Right ventricle myocardium inferior (tissue), 1 donor: ENCODE measurements at regions not wholly inside any gene's neighbourhood (a gene's known extent, or its start where the extent isn't known, plus 50 kb on each side); places are given as distances from the start of the nearest gene placed in this dataset.
"Not testable (repeated sequence)": the region's sequence is repeated elsewhere in the genome, so short reads cannot be mapped to it uniquely, and the experiment has no call there.

Source experiments
- ATAC-seq: fragments of 200-7000 bp; cut with Tn5 transposase; one replicate; pipeline ENCODE4 v1.9.1; 2020; ENCODE audit warnings: mild to moderate bottlenecking, moderate library complexity
- DNase-seq: peaks from one replicate; pipeline ENCODE4 v3.0.0; 2021; ENCODE audit errors: missing footprints
- intact Hi-C: fragments of 100-400 bp; cut with DNase I; formaldehyde crosslinking; loops from one replicate; pipeline ENCODE4 v1.11.0; 2022
- donor health status: DM: no; HTN: yes; CAD: no; lungs with severe emphysema.

- intact Hi-C loops: no loop called here
These were observed 240.5 kb upstream of the FZD8 start for GRCh38 chr10:35882422-35883150.

DNA sequence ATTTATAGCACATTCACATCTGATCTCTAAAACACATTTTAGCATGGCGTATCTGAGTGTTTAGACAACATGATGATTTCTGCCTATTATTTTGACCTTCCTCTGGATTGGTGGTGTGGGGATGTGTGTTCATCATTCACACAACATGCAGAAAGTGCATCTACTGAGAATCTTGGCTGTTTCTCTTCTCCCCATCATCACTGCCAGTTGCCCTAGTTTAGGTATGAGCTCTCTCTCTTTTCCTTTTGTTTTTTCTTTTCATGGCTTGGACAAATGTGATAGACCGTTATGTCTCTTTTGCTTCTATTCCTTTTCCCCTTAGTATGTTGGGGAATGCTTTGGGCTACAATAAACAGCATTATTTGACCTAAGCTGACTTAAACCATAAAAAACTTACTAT, 239.2 kb upstream of the FZD8 start:
- intact Hi-C loops: no loop called here
- ATAC-seq (no peak), DNase-seq (no peak)

More at GRCh38 chr10:35882422-35883150, 240.5 kb upstream of the FZD8 start:
- no peak for DNase-seq
- no peak for ATAC-seq

GRCh38 chr10:35876248-35876647, 234.2 kb upstream of the FZD8 start:
- intact Hi-C loops: no loop called here
- ATAC-seq: no peak
- no peak for DNase-seq

GRCh38 chr10:35875016-35875676, 233.1 kb upstream of the FZD8 start:
- intact Hi-C loops: no loop called here
- peak; percentile 57 for ATAC-seq
- DNase-seq: no peak

GRCh38 chr10:35874311-35875015, 232.4 kb upstream of the FZD8 start:
- ATAC-seq (peak; percentile 31), DNase-seq (no peak)
- intact Hi-C loops: no loop called here

- DNase-seq (no peak), ATAC-seq (no peak)
- intact Hi-C loops: no loop called here
These were observed 230.6 kb upstream of the FZD8 start for GRCh38 chr10:35872671-35873070.

DNA sequence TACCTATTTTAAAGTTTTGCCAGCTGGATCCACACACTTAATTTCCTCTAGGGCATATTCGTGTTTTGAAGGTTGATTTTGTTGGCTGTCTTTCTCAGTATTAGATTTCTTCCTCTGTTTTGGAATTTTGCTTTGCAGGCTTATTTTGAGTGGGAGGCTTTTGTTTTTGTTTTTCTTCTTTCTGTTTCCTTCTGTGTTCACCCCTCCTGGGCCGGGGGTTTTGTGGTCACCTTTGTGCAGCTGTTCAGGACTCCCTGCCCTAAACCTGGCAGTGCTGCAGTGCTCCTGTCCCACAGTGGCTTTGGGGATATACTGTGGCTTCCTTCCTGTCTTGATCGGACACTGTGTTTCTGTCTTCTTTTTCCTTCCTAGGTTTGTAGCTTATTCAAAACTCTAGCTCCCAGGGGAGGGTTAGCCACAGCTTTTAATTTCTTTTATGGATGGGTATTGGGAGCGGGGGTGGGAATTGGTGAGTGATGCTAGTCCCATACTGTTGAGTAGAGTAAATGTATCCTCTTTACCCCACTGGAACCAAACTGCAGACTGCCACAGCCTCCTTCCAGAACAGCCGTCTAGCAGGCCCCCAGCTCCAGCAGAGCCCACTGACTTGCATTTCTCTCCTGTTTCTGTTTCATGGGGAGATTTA, 228.7 kb upstream of the FZD8 start:
- DNase-seq: no peak
- no peak for ATAC-seq
- intact Hi-C loops: no loop called here

GRCh38 chr10:35858676-35859283, 216.7 kb upstream of the FZD8 start:
- intact Hi-C loops, DNase-seq, ATAC-seq: not testable (repeated sequence)

DNA sequence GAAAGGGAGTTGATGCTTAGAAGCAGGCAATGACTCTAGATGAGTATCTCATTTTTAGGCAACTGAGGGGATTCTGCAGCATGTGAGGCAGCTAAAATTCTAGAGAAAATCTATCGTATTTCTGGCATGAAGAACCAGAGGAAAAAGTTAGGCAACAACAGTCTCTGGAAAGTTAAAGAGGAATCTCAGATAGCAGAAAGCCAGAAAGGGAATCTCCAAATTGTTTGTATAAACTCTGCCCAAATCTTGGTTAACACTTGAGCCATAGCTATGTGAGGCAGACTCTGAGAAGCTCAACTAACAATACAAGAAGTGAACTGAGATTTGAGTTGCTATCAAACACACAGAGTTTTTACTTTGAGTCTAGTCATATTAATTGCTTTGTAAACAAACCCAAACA, 215.8 kb upstream of the FZD8 start:
- no peak for ATAC-seq
- intact Hi-C loops: no loop called here
- no peak for DNase-seq

DNA sequence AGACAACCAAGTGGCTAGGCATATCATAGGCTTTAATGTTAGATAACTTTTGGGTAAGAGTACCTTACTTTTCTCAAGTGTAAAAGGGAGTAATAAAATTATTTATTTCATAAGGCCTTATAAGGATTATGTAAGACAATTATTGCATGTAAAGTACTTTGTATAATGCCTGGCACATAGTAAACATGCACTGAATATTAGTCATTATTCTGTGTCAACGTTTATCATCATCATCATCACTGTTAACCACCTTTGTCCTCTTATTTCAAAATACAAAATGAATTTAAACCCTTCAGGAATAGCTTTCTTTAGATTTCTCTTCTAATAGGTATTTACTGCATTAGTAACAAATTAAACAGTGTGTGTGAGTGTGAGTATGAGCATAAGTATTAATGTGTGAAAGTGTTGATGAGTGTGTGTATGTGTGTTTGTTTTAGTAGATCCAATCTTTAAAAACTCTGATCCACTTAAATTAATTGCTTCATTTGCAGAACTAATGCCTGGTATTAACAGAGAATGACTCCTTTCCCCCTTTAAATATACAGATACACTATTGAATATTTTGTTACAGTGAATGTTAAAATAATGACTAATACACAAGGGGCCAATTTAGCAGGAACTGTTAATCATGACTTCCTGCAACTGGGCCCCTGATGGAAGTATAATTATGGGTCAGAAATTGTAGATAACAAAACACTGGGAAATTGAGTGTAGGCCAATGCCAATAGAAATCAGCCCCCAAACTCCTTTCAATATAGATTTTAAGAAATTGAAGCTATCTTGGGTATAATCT, 213.3 kb upstream of the FZD8 start:
- ATAC-seq (no peak), DNase-seq (no peak)
- intact Hi-C loops: no loop called here

DNA sequence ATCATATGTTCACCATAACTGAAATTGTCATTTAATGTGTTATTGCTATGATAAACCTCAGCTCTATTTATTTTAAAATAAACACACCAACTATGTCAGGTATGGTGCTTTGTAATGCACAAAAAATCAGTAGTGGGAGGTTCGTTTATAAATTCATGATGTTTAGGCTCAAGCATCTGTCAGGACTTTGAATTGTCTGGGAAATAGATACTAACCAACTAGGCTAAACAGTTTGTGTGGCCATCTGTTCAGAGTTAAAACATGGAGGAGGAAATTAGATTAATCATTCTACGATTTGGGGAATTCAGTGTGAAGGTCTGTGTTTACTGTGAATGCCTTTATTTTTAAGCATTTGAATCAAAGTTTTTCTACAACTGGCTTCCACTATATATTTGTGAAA, 212.6 kb upstream of the FZD8 start:
- intact Hi-C loops: no loop called here
- no peak for ATAC-seq
- no peak for DNase-seq

DNA sequence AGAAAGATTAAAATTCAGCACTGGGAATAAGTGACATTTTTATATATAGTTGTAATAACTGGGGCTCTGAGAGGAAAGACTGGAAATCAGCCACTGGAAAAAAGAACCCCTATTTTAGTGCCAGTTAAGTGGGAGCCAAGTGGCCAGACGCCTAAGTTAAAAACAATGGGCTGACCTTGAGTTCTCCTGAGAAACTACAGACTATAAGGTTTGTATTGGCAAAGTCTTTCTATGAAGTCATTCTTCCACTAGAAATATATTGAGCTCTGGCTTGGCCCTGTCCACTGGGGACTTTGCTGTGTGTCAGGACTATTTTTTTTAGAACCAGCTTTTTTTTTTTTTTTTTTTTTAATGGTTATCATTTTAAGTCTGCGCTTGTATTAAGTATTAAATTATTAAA, 210.6 kb upstream of the FZD8 start:
- DNase-seq (no peak), ATAC-seq (no peak)
- intact Hi-C loops: no loop called here

GRCh38 chr10:35848412-35848811, 206.3 kb upstream of the FZD8 start:
- DNase-seq: no peak
- ATAC-seq: no peak
- intact Hi-C loops: no loop called here

DNA sequence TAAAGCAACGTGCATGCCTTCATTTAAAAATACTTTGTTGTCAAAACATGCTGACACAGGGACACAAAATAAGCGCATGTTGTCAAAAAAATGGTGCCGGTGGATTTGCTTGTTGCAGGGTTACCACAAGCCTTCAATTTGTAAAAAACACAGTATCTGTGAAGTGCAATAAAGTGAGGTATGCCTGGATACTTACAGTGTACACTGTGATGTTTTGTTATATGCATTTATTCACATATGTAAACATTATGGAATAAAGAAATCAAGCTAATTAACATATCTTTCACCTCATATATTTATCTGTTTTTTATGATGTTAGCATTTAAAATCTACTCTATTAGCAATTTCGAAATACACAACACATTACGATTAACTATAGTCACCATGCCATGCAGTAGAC, 202.6 kb upstream of the FZD8 start:
- intact Hi-C loops: no loop called here
- DNase-seq: no peak

GRCh38 chr10:35843524-35844181, 201.6 kb upstream of the FZD8 start:
- DNase-seq: peak; percentile 66
- intact Hi-C loops: no loop called here
- peak; percentile 52 for ATAC-seq

More for the DNA sequence above, 202.6 kb upstream of the FZD8 start:
- no peak for ATAC-seq

DNA sequence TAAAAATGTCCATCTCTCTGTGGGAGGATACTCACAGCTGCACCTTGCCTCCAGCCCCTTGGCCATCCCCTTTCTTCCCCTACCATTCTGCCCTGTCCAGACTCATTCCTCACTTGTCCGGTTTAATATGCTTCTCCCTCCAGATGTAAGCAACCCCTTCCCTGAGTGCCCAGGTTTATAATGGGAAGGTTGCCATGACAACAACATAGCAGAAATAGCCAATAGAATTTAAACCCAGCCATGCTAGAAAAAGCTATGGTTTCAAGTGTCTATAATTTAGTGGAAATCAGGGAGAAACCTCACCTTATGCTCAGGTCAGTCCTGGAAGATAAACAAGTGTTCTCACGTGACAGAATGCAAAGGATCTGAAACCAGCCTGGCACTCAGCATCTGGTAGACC, 196.0 kb upstream of the FZD8 start:
- intact Hi-C loops: no loop called here
- no peak for DNase-seq
- no peak for ATAC-seq

DNA sequence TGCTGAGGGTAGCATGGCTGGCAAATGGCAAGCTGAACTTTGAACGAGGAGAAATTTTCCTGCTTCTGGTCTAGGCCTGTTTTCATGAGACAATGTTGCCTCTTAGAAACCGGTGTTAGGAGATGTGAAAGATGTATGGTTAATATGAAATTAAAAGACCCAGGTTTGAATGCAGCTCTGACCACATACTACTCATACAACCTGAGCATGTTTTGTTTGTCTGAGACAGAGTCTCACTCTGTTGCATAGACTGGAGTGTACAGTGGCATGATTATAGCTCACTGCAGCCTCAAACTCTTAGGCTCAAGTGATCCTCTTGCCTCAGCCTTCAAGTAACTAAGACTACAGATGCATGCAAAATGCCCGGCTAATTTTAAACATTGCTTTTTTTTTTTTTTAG, 193.4 kb upstream of the FZD8 start:
- intact Hi-C loops: no loop called here
- DNase-seq (no peak), ATAC-seq (no peak)
